GM12878 (cell line): ENCODE measurements at regions not wholly inside any gene's neighbourhood (a gene's known extent, or its start where the extent isn't known, plus 50 kb on each side); places are given as distances from the start of the nearest gene placed in this dataset.

Experiments used
- ATAC-seq: fragments of 200-7000 bp; cut with Tn5 transposase; 3 replicates; pipeline ENCODE4 v1.9.1; 2020; ENCODE audit warnings: mild to moderate bottlenecking, moderate library complexity
- BruUV-seq: library from RNA; stranded (reverse); fragments of 400-500 nt; replicated peaks from 2 replicates; lab custom pipeline; 2021; lab: Mats Ljungman, UMichigan
- CTCF ChIA-PET: fragments of 300-600 bp; sonication (Branson Sonifier 250); formaldehyde crosslinking; extraction: SDS; loops from one replicate; lab custom pipeline; 2021; ENCODE audit warnings: inconsistent platforms; lab: Yijun Ruan, JAX
- POLR2A ChIA-PET: fragments of 350-600 bp; formaldehyde crosslinking; extraction: SDS; loops from one replicate; lab custom pipeline; 2021; ENCODE audit warnings: inconsistent platforms; lab: Charles Lee
- RAD21 ChIA-PET: fragments of 300-600 bp; sonication (Branson Sonifier 250); formaldehyde crosslinking; loops from one replicate; lab custom pipeline; 2023; ENCODE audit warnings: antibody characterized with exemption; ENCODE audit not compliant: unreplicated experiment; lab: Charles Lee
- SMC1A ChIA-PET: fragments of 300-600 bp; sonication (Branson Sonifier 250); formaldehyde crosslinking; loops from one replicate; lab custom pipeline; 2023; ENCODE audit not compliant: unreplicated experiment, uncharacterized antibody; lab: Charles Lee
- DNase-seq: peaks from one replicate; pipeline ENCODE4 v3.0.0-alpha.2; 2011; ENCODE audit warnings: low read depth, low spot score
- FAIRE-seq: peaks from 3 replicates; lab custom pipeline; 2011; peaks lifted over from hg19 to GRCh38; lab: Jason Lieb, UNC
- H2AFZ ChIP-seq: 2 replicates; pipeline ENCODE4 v1.6.0; 2011; ENCODE audit warnings: low read depth, low read length, control low read depth; ENCODE audit not compliant: control insufficient read depth
- H3K27ac ChIP-seq: 2 replicates; pipeline ENCODE4 v1.5.1; 2011; ENCODE audit warnings: control low read depth; ENCODE audit not compliant: control insufficient read depth, insufficient read depth
- H3K27me3 ChIP-seq, 2 experiments: replicated peaks in 1 of 2; 2 replicates each; pipeline versions ENCODE4 v1.6.0 to v1.6.1; 2011; ENCODE audit warnings: low read length in 1 of 2; ENCODE audit not compliant: control insufficient read depth in 2 of 2, insufficient read depth in 2 of 2
- H3K36me3 ChIP-seq, 2 experiments: 2 replicates each; pipeline ENCODE4 v1.5.1; 2011; ENCODE audit warnings: low read length in 1 of 2; ENCODE audit not compliant: control insufficient read depth in 2 of 2, insufficient read depth in 2 of 2
- H3K4me1 ChIP-seq: 2 replicates; pipeline ENCODE4 v1.6.1; 2011; ENCODE audit warnings: mild to moderate bottlenecking, low read length, moderate library complexity, mixed read lengths; ENCODE audit not compliant: control insufficient read depth, insufficient read depth
- H3K4me2 ChIP-seq: 2 replicates; pipeline ENCODE4 v1.6.0; 2011; ENCODE audit warnings: control low read depth; ENCODE audit not compliant: control insufficient read depth, insufficient read depth
- H3K4me3 ChIP-seq: fragments of 200-600 bp; sonication (generic); 2 replicates; pipeline ENCODE4 v1.5.1; 2016
- H3K79me2 ChIP-seq: 2 replicates; pipeline ENCODE4 v1.6.0; 2011; ENCODE audit warnings: low read length; ENCODE audit not compliant: control insufficient read depth, insufficient read depth
- H3K9ac ChIP-seq: 2 replicates; pipeline ENCODE4 v1.8.0; 2011; ENCODE audit warnings: low read length, control low read depth, mixed read lengths; ENCODE audit not compliant: control insufficient read depth, insufficient read depth
- H3K9me3 ChIP-seq: replicated peaks from 3 replicates; pipeline ENCODE4 v1.5.1; 2011; ENCODE audit warnings: mild to moderate bottlenecking, low read length; ENCODE audit not compliant: control insufficient read depth, insufficient read depth
- H4K20me1 ChIP-seq: 2 replicates; pipeline ENCODE4 v1.6.0; 2011; ENCODE audit not compliant: control insufficient read depth, insufficient read depth
- E2F8 ChIP-seq: fragments of 450-650 bp; IDR thresholded peaks from 2 replicates; pipeline ENCODE4 v1.6.1; 2018; ENCODE audit warnings: mild to moderate bottlenecking, low read depth, moderate library complexity; ENCODE audit not compliant: partially characterized antibody
- FOXM1 ChIP-seq: IDR thresholded peaks from 2 replicates; pipeline ENCODE4 v1.6.1; 2012; ENCODE audit warnings: low read depth, mild to moderate bottlenecking, inconsistent platforms, low read length, moderate library complexity
- MEF2A ChIP-seq: IDR thresholded peaks from 2 replicates; pipeline ENCODE4 v1.6.1; 2011; ENCODE audit warnings: low read depth, mild to moderate bottlenecking, low read length, moderate library complexity; ENCODE audit not compliant: insufficient read depth
- MTA2 ChIP-seq: fragments of 450-650 bp; IDR thresholded peaks from 2 replicates; pipeline ENCODE4 v1.6.1; 2016; ENCODE audit warnings: low read depth, mild to moderate bottlenecking, moderate library complexity
- PBX3 ChIP-seq: IDR thresholded peaks from 2 replicates; pipeline ENCODE4 v1.6.1; 2011; ENCODE audit warnings: mild to moderate bottlenecking, low read depth, low read length, moderate library complexity; ENCODE audit not compliant: insufficient replicate concordance
- PML ChIP-seq: IDR thresholded peaks from 2 replicates; pipeline ENCODE4 v1.6.1; 2012; ENCODE audit warnings: low read length, inconsistent platforms
- POLR2AphosphoS5 ChIP-seq: IDR thresholded peaks from 2 replicates; pipeline ENCODE4 v1.6.1; 2011; ENCODE audit warnings: mild to moderate bottlenecking, low read length, inconsistent platforms
- RAD21 ChIP-seq: IDR thresholded peaks from 2 replicates; pipeline ENCODE4 v1.6.1; 2011; ENCODE audit warnings: mild to moderate bottlenecking, low read depth, low read length, moderate library complexity; ENCODE audit not compliant: insufficient read depth
- RB1 ChIP-seq: fragments of 450-650 bp; formaldehyde crosslinking; IDR thresholded peaks from 2 replicates; pipeline ENCODE4 v1.6.1; 2017; ENCODE audit warnings: mild to moderate bottlenecking, borderline replicate concordance
- SUZ12 ChIP-seq: fragments of 200-600 bp; sonication (generic); IDR thresholded peaks from one replicate; pipeline ENCODE4 v1.6.1; 2018; ENCODE audit warnings: antibody characterized with exemption, mild to moderate bottlenecking; ENCODE audit not compliant: unreplicated experiment
- TCF12 ChIP-seq: IDR thresholded peaks from 2 replicates; pipeline ENCODE4 v1.6.1; 2011; ENCODE audit warnings: low read depth, mild to moderate bottlenecking, low read length
- in situ Hi-C: fragments of 300-500 bp; cut with MboI; formaldehyde crosslinking; loops from 9 replicates; pipeline ENCODE4 v1.14.3; 2018; ENCODE audit warnings: mixed read lengths
- intact Hi-C: fragments of 100-400 bp; cut with micrococcal nuclease; formaldehyde crosslinking; loops from one replicate; pipeline ENCODE4 v1.14.2; 2022; ENCODE audit not compliant: unreplicated experiment

- TF ChIP-seq SUZ12 (no peak), E2F8 (no peak)
Measured at GRCh38 chrX:45381366-45381765, 180.7 kb upstream of the DIPK2B start (continued).

- ATAC-seq: no peak
- no peak for DNase-seq
- Histone ChIP-seq H4K20me1 (no peaks in the 10 kb centered on the region), H3K4me3 (no peak overlapping the region), H3K27me3 (no peaks in the 10 kb centered on the region), H3K9me3 (no peaks in the 10 kb centered on the region; the same call in 2 of the 3 replicates), H2AFZ (no peak overlapping the region), H3K36me3 (no peaks in the 10 kb centered on the region), H3K9ac (no peak overlapping the region), H3K4me1 (no peaks in the 10 kb centered on the region), H3K79me2 (no peaks in the 10 kb centered on the region), H3K4me2 (no peak overlapping the region), H3K27ac (no peak overlapping the region)
- in situ Hi-C loops: no loop called here
- ChIA-PET SMC1A (no interaction called here), RAD21 (no interaction called here), CTCF (no interaction called here), POLR2A (no interaction called here)
- intact Hi-C loops: no loop called here
- TF ChIP-seq MTA2: no peak
- TF ChIP-seq MEF2A: no peak
- TF ChIP-seq FOXM1: no peak
- no peak for TF ChIP-seq RB1
- TF ChIP-seq POLR2AphosphoS5: no peak
- TF ChIP-seq RAD21: no peak
- TF ChIP-seq PBX3: no peak
- TF ChIP-seq PML: no peak
- TF ChIP-seq TCF12: no peak
- no peak for FAIRE-seq
- BruUV-seq: no TSS peak
Measured at GRCh38 chrX:45379236-45379635, 178.6 kb upstream of the DIPK2B start.
